H9 (cell line): ENCODE measurements at regions not wholly inside any gene's neighbourhood (a gene's known extent, or its start where the extent isn't known, plus 50 kb on each side); places are given as distances from the start of the nearest gene placed in this dataset.

Experiments
- DNase-seq: peaks from one replicate; pipeline ENCODE4 v3.0.0-alpha.2; 2017
- H2AFZ ChIP-seq: one replicate; pipeline ENCODE4 v1.6.1; 2013; ENCODE audit warnings: mild to moderate bottlenecking, low read length, control low read depth, moderate library complexity
- H2AK5ac ChIP-seq: 2 replicates; pipeline ENCODE4 v1.6.1; 2013; ENCODE audit warnings: low read length, control low read depth, mixed read lengths; ENCODE audit not compliant: insufficient read length
- H2BK120ac ChIP-seq: one replicate; pipeline ENCODE4 v1.6.1; 2013; ENCODE audit warnings: low read depth, mild to moderate bottlenecking, low read length, control low read depth, inconsistent platforms; ENCODE audit not compliant: poor library complexity, severe bottlenecking
- H2BK12ac ChIP-seq: 2 replicates; pipeline ENCODE4 v1.6.1; 2013; ENCODE audit warnings: low read length, control low read depth, mixed read lengths, low read depth; ENCODE audit not compliant: insufficient read length
- H2BK15ac ChIP-seq: 2 replicates; pipeline ENCODE4 v1.6.1; 2013; ENCODE audit warnings: low read depth, low read length, control low read depth
- H2BK20ac ChIP-seq: one replicate; pipeline ENCODE4 v1.6.1; 2013; ENCODE audit warnings: low read depth, mild to moderate bottlenecking, low read length, control low read depth, inconsistent platforms; ENCODE audit not compliant: poor library complexity, severe bottlenecking
- H2BK5ac ChIP-seq: 2 replicates; pipeline ENCODE4 v1.6.1; 2013; ENCODE audit warnings: low read length, control low read depth, mixed read lengths; ENCODE audit not compliant: insufficient read length
- H3K14ac ChIP-seq: 2 replicates; pipeline ENCODE4 v1.6.1; 2013; ENCODE audit warnings: low read length, control low read depth; ENCODE audit not compliant: insufficient read depth
- H3K18ac ChIP-seq: 2 replicates; pipeline ENCODE4 v1.6.1; 2013; ENCODE audit warnings: low read depth, mild to moderate bottlenecking, mixed read lengths, low read length, control low read depth; ENCODE audit not compliant: insufficient read length
- H3K23ac ChIP-seq: 2 replicates; pipeline ENCODE4 v1.6.1; 2013; ENCODE audit warnings: low read length, control low read depth, mixed read lengths, low read depth; ENCODE audit not compliant: insufficient read length
- H3K23me2 ChIP-seq: 2 replicates; pipeline ENCODE4 v1.6.1; 2013; ENCODE audit warnings: low read depth, mild to moderate bottlenecking, mixed read lengths, low read length, control low read depth; ENCODE audit not compliant: insufficient read length, poor library complexity, severe bottlenecking
- H3K27ac ChIP-seq: 2 replicates; pipeline ENCODE4 v1.5.1; 2013; ENCODE audit warnings: low read length, control low read depth, mixed read lengths, low read depth; ENCODE audit not compliant: insufficient read length
- H3K27me3 ChIP-seq: 2 replicates; pipeline ENCODE4 v1.6.1; 2013; ENCODE audit warnings: low read length, control low read depth, inconsistent platforms; ENCODE audit not compliant: insufficient read depth
- H3K4ac ChIP-seq: 2 replicates; pipeline ENCODE4 v1.6.1; 2013; ENCODE audit warnings: low read depth, mild to moderate bottlenecking, control low read depth, inconsistent platforms, low read length, moderate library complexity
- H3K4me1 ChIP-seq: 2 replicates; pipeline ENCODE4 v1.6.1; 2013; ENCODE audit warnings: low read length, control low read depth, inconsistent platforms; ENCODE audit not compliant: insufficient read depth
- H3K4me2 ChIP-seq: 2 replicates; pipeline ENCODE4 v1.6.1; 2013; ENCODE audit warnings: low read length, control low read depth, mixed read lengths; ENCODE audit not compliant: insufficient read length, insufficient read depth
- H3K56ac ChIP-seq: 2 replicates; pipeline ENCODE4 v1.6.1; 2013; ENCODE audit warnings: low read depth, mild to moderate bottlenecking, mixed read lengths, low read length, control low read depth; ENCODE audit not compliant: insufficient read length
- H3K79me1 ChIP-seq: 2 replicates; pipeline ENCODE4 v1.6.1; 2013; ENCODE audit warnings: low read depth, mild to moderate bottlenecking, moderate library complexity, low read length, control low read depth, inconsistent platforms; ENCODE audit not compliant: insufficient read depth, poor library complexity, severe bottlenecking
- H3K79me2 ChIP-seq: 2 replicates; pipeline ENCODE4 v1.6.1; 2013; ENCODE audit warnings: low read length, control low read depth, inconsistent platforms; ENCODE audit not compliant: insufficient read depth
- H3K9ac ChIP-seq: 2 replicates; pipeline ENCODE4 v1.6.1; 2013; ENCODE audit warnings: low read length, control low read depth, mixed read lengths; ENCODE audit not compliant: insufficient read length; ENCODE audit errors: extremely low read depth
- H3K9me3 ChIP-seq: one replicate; pipeline ENCODE4 v1.6.1; 2013; ENCODE audit warnings: low read depth, low read length, inconsistent platforms; ENCODE audit not compliant: control insufficient read depth
- H3T11ph ChIP-seq: one replicate; pipeline ENCODE4 v1.6.1; 2013; ENCODE audit warnings: mild to moderate bottlenecking, low read length, control low read depth, inconsistent platforms
- H4K20me1 ChIP-seq: one replicate; pipeline ENCODE4 v1.6.1; 2013; ENCODE audit not compliant: control insufficient read depth, insufficient read length, insufficient read depth
- H4K5ac ChIP-seq: 2 replicates; pipeline ENCODE4 v1.6.1; 2013; ENCODE audit warnings: low read depth, mild to moderate bottlenecking, mixed read lengths, low read length, control low read depth; ENCODE audit not compliant: insufficient read length
- H4K8ac ChIP-seq: replicated peaks from 2 replicates; pipeline ENCODE4 v1.6.1; 2013; ENCODE audit warnings: low read length, control low read depth, mixed read lengths, low read depth; ENCODE audit not compliant: insufficient read length
- H4K91ac ChIP-seq: 2 replicates; pipeline ENCODE4 v1.6.1; 2013; ENCODE audit warnings: low read depth, mild to moderate bottlenecking, moderate library complexity, mixed read lengths, low read length, control low read depth; ENCODE audit not compliant: insufficient read length
- H3K27ac Mint-ChIP-seq, 3 experiments: 2 replicates in 2 of 3; 3 replicates in 1 of 3; pipeline ENCODE4 v1.8.0; 2020 to 2021; ENCODE audit warnings: mixed read lengths in 3 of 3, mild to moderate bottlenecking in 1 of 3, moderate library complexity in 1 of 3
- H3K27me3 Mint-ChIP-seq: 2 replicates; pipeline ENCODE4 v1.8.0; 2021; ENCODE audit warnings: low read depth, mild to moderate bottlenecking, moderate library complexity, mixed read lengths
- H3K36me3 Mint-ChIP-seq, 3 experiments: 2 replicates in 2 of 3; 3 replicates in 1 of 3; pipeline ENCODE4 v1.8.0; 2020 to 2021; ENCODE audit warnings: low read depth in 3 of 3, mixed read lengths in 3 of 3; ENCODE audit not compliant: insufficient read depth in 1 of 3
- H3K4me1 Mint-ChIP-seq, 2 experiments: 2 replicates each; pipeline ENCODE4 v1.8.0; 2020; ENCODE audit warnings: mixed read lengths in 2 of 2
- H3K4me3 Mint-ChIP-seq, 2 experiments: 2 replicates in 1 of 2; 3 replicates in 1 of 2; pipeline ENCODE4 v1.8.0; 2020 to 2021; ENCODE audit warnings: mild to moderate bottlenecking in 2 of 2, mixed read lengths in 2 of 2, moderate library complexity in 1 of 2
- H3K9me3 Mint-ChIP-seq, 2 experiments: 2 replicates in 1 of 2; 3 replicates in 1 of 2; pipeline ENCODE4 v1.8.0; 2020; ENCODE audit warnings: mild to moderate bottlenecking in 2 of 2, mixed read lengths in 2 of 2, moderate library complexity in 1 of 2
- WGBS: extraction: QIAGEN DNeasy Blood & Tissue Kit; methylation state at CpG from one replicate; pipeline ENCODE4 v1.1.7; 2013; ENCODE audit warnings: missing lambda C conversion rate, low lambda C conversion rate, mixed read lengths; ENCODE audit not compliant: insufficient read length; ENCODE audit errors: extremely low coverage; 5-methylcytosine and 5-hydroxymethylcytosine counted together
- TF ChIP-seq, protein P1 (sequence below): fragments of 200-600 bp; sonication (generic); conservative IDR thresholded peaks from 3 replicates; pipeline ENCODE4 v1.8.0; 2021; ENCODE audit warnings: antibody characterized with exemption, mild to moderate bottlenecking

DNA sequence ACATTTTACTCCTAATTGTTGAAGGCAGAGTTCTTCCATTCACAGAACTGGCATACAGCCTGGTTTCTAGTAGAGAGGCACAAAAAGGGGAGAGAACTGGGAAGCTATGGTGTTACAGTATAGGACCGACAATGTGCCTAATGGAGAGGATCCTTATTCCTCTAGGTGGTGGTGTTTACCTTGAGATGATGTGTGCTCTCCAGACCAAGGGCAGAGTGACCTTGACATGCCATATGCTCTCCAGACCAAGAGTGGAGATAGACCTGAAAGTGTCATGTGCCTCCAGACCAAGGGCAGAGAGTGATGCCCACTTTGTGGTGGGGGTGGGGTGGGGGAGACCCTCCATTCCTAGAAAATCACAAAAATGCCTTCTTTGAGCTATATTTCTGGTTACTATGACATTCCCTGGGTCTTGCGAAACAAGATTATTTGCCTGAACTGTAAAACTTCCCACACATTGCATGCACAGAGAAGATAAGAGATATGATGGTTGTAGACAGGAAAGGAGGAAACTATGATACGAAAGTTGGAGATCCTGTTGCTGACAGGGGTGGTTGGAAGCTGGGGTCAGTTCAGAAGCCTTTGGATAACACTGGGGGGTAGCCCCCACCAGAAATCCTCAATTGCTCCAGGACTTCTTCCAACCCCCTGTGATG, 119.7 kb downstream of the TEX13C start:
- no peak overlapping the region for H3K56ac ChIP-seq
- H3K4me2 ChIP-seq: no peak overlapping the region
- no peak overlapping the region for H3K27ac ChIP-seq
- no peak overlapping the region for H3K4me3 Mint-ChIP-seq
- no peaks in the 10 kb centered on the region for H3K27me3 Mint-ChIP-seq
- H4K20me1 ChIP-seq: no peaks in the 10 kb centered on the region
- H2BK5ac ChIP-seq: no peak overlapping the region
- no peak overlapping the region for H2AFZ ChIP-seq
- H2BK15ac ChIP-seq: no peak overlapping the region
- DNase-seq: no peak
- H3T11ph ChIP-seq: no peak overlapping the region
- peaks cover 17 to 37% of the 10 kb centered on the region in 2 experiments; a peak in 4 of 5 replicates for H3K9me3 Mint-ChIP-seq
- no peak overlapping the region for H2AK5ac ChIP-seq
- no peak overlapping the region for H3K27ac Mint-ChIP-seq
- peaks cover 2 to 20% (median 20%) of the 10 kb centered on the region in 3 experiments for H3K36me3 Mint-ChIP-seq
- H2BK20ac ChIP-seq: no peak overlapping the region
- WGBS: no CpG with 5 or more reads among the region's 3 CpGs
- H3K23ac ChIP-seq: no peak overlapping the region
- no peak overlapping the region for H3K14ac ChIP-seq
- peaks cover under 1% of the 10 kb centered on the region for H3K9me3 ChIP-seq
- H3K27me3 ChIP-seq: no peaks in the 10 kb centered on the region
- no peaks in the 10 kb centered on the region for H3K79me1 ChIP-seq
- H4K8ac ChIP-seq: no peak overlapping the region
- H4K5ac ChIP-seq: no peak overlapping the region
- no peak overlapping the region for H3K9ac ChIP-seq
- H3K4me1 ChIP-seq: no peaks in the 10 kb centered on the region
- TF ChIP-seq, protein P1, sequence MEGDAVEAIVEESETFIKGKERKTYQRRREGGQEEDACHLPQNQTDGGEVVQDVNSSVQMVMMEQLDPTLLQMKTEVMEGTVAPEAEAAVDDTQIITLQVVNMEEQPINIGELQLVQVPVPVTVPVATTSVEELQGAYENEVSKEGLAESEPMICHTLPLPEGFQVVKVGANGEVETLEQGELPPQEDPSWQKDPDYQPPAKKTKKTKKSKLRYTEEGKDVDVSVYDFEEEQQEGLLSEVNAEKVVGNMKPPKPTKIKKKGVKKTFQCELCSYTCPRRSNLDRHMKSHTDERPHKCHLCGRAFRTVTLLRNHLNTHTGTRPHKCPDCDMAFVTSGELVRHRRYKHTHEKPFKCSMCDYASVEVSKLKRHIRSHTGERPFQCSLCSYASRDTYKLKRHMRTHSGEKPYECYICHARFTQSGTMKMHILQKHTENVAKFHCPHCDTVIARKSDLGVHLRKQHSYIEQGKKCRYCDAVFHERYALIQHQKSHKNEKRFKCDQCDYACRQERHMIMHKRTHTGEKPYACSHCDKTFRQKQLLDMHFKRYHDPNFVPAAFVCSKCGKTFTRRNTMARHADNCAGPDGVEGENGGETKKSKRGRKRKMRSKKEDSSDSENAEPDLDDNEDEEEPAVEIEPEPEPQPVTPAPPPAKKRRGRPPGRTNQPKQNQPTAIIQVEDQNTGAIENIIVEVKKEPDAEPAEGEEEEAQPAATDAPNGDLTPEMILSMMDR: peak; percentile 60; the same call in 2 of the 3 replicates
- no peak overlapping the region for H4K91ac ChIP-seq
- H3K79me2 ChIP-seq: no peaks in the 10 kb centered on the region
- H3K4ac ChIP-seq: no peak overlapping the region
- no peak overlapping the region for H2BK12ac ChIP-seq
- no peak overlapping the region for H2BK120ac ChIP-seq
- H3K18ac ChIP-seq: no peak overlapping the region
- 0 out of 4 replicates have a peak, but pooled peaks cover 0 to 2% of the 10 kb centered on the region in 2 experiments for H3K4me1 Mint-ChIP-seq
- no peaks in the 10 kb centered on the region for H3K23me2 ChIP-seq
